ENCODE measurements at regions not wholly inside any gene's neighbourhood (a gene's known extent, or its start where the extent isn't known, plus 50 kb on each side); places are given as distances from the start of the nearest gene placed in this dataset.
"Not testable (repeated sequence)": the region's sequence is repeated elsewhere in the genome, so short reads cannot be mapped to it uniquely, and the experiment has no call there.

DNA sequence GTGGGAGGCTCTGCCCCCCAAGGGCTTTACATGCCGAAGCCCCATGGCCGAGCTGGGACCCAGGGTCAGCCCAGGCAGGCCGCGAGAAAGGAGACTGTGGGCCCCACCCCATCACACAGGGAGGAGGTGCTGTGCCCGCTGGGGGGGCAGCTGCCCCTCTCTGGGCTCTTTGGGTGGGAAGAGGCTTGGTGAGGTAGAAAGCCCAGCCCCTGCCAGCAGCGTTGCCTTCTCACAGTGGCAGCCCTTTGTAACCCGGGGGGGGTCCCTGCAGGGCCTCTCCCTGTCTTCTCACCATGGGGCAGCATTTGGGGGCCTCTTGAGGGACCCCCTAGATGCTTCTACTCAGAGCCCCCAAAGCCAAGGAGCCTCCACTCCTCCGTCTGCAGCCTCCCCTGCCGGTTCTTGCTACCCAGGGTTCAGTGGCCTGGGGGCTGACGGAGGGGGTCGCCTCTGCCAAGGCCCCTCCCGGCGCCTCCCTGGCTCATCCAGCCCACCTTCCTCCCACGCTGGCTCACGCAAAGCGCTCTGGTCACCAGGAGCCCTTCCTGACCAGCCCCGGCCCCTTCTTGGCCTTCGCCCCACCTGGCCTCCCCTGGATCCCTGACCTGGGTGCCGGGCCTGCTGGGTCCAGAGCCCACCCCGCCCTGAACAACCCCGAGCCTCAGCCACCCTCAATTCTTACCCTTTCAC is 893.5 kb downstream of the RPIA start:
- TF ChIP-seq, protein P1, sequence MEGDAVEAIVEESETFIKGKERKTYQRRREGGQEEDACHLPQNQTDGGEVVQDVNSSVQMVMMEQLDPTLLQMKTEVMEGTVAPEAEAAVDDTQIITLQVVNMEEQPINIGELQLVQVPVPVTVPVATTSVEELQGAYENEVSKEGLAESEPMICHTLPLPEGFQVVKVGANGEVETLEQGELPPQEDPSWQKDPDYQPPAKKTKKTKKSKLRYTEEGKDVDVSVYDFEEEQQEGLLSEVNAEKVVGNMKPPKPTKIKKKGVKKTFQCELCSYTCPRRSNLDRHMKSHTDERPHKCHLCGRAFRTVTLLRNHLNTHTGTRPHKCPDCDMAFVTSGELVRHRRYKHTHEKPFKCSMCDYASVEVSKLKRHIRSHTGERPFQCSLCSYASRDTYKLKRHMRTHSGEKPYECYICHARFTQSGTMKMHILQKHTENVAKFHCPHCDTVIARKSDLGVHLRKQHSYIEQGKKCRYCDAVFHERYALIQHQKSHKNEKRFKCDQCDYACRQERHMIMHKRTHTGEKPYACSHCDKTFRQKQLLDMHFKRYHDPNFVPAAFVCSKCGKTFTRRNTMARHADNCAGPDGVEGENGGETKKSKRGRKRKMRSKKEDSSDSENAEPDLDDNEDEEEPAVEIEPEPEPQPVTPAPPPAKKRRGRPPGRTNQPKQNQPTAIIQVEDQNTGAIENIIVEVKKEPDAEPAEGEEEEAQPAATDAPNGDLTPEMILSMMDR (IDR thresholded peaks at IDR 0.05): not testable (repeated sequence)
- TF ChIP-seq EZH2 (IDR thresholded peaks at IDR 0.05; ENCODE audit: borderline replicate concordance, insufficient read depth, low read depth, low read length, poor library complexity, severe bottlenecking): not testable (repeated sequence)

All from B cell (primary cell).